Neural progenitor cell (in vitro differentiated cells): ENCODE measurements at regions not wholly inside any gene's neighbourhood (a gene's known extent, or its start where the extent isn't known, plus 50 kb on each side); places are given as distances from the start of the nearest gene placed in this dataset.

Experiments
- DNase-seq: peaks from one replicate; pipeline ENCODE4 v3.0.0-alpha.2; 2016; ENCODE audit warnings: low spot score
- H2AFZ ChIP-seq: fragments of 200-600 bp; sonication (generic); replicated peaks from 2 replicates; pipeline ENCODE4 v1.6.1; 2016; ENCODE audit warnings: antibody characterized with exemption
- H3F3A ChIP-seq: fragments of 200-600 bp; sonication (generic); 2 replicates; pipeline ENCODE4 v1.6.1; 2016; ENCODE audit warnings: antibody characterized with exemption, low read depth
- H3K27ac ChIP-seq: fragments of 200-600 bp; sonication (generic); 2 replicates; pipeline ENCODE4 v1.5.1; 2016; ENCODE audit warnings: mild to moderate bottlenecking
- H3K27me3 ChIP-seq: fragments of 200-600 bp; sonication (generic); 2 replicates; pipeline ENCODE4 v1.6.1; 2016; ENCODE audit warnings: mild to moderate bottlenecking, moderate library complexity
- H3K36me3 ChIP-seq: fragments of 200-600 bp; sonication (generic); 2 replicates; pipeline ENCODE4 v1.5.1; 2016
- H3K4me1 ChIP-seq: fragments of 200-600 bp; sonication (generic); 2 replicates; pipeline ENCODE4 v1.6.1; 2016; ENCODE audit warnings: mixed run types
- H3K4me2 ChIP-seq: fragments of 200-600 bp; sonication (generic); 2 replicates; pipeline ENCODE4 v1.6.1; 2016
- H3K4me3 ChIP-seq: fragments of 200-600 bp; sonication (generic); 2 replicates; pipeline ENCODE4 v1.5.1; 2016
- H3K79me2 ChIP-seq: fragments of 200-600 bp; sonication (generic); 2 replicates; pipeline ENCODE4 v1.6.1; 2016; ENCODE audit warnings: low read depth
- H3K9ac ChIP-seq: fragments of 200-600 bp; sonication (generic); 2 replicates; pipeline ENCODE4 v1.6.1; 2016
- H3K9me3 ChIP-seq: fragments of 200-600 bp; sonication (generic); 2 replicates; pipeline ENCODE4 v1.5.1; 2016; ENCODE audit warnings: low read depth
- H4K20me1 ChIP-seq: fragments of 200-600 bp; sonication (generic); 2 replicates; pipeline ENCODE4 v1.6.1; 2016; ENCODE audit warnings: low read depth
- H3K27ac Mint-ChIP-seq: 3 replicates; pipeline ENCODE4 v1.8.0; 2021; ENCODE audit warnings: mixed read lengths
- H3K27me3 Mint-ChIP-seq: 2 replicates; pipeline ENCODE4 v1.8.0; 2022; ENCODE audit warnings: low read depth, mild to moderate bottlenecking, inconsistent platforms, moderate library complexity, mixed read lengths; ENCODE audit not compliant: insufficient read depth
- H3K36me3 Mint-ChIP-seq: 3 replicates; pipeline ENCODE4 v1.8.0; 2021; ENCODE audit warnings: mixed read lengths
- H3K4me1 Mint-ChIP-seq: 3 replicates; pipeline ENCODE4 v1.8.0; 2021; ENCODE audit warnings: mixed read lengths
- H3K4me3 Mint-ChIP-seq: 3 replicates; pipeline ENCODE4 v1.8.0; 2021; ENCODE audit warnings: mild to moderate bottlenecking, moderate library complexity, mixed read lengths
- H3K9me3 Mint-ChIP-seq: 3 replicates; pipeline ENCODE4 v1.8.0; 2020; ENCODE audit warnings: mixed read lengths
- EZH2 ChIP-seq: fragments of 200-600 bp; sonication (generic); IDR thresholded peaks from 2 replicates; pipeline ENCODE4 v1.6.1; 2017; ENCODE audit warnings: antibody characterized with exemption, mild to moderate bottlenecking, moderate library complexity
- EZH2phosphoT487 ChIP-seq: fragments of 200-600 bp; sonication (generic); IDR thresholded peaks from 2 replicates; pipeline ENCODE4 v1.6.1; 2017; ENCODE audit warnings: antibody characterized with exemption
- TF ChIP-seq, protein P1 (sequence below): fragments of 200-600 bp; sonication (generic); IDR thresholded peaks from 2 replicates; pipeline ENCODE4 v1.5.1; 2017; ENCODE audit warnings: antibody characterized with exemption, mild to moderate bottlenecking

- Histone ChIP-seq H3K4me3 (no peak overlapping the region), H3F3A (no peaks in the 10 kb centered on the region), H3K36me3 (no peaks in the 10 kb centered on the region), H3K27me3 (no peaks in the 10 kb centered on the region), H2AFZ (no peak overlapping the region), H3K27ac (no peak overlapping the region), H3K79me2 (no peaks in the 10 kb centered on the region), H3K4me1 (no peaks in the 10 kb centered on the region), H4K20me1 (no peaks in the 10 kb centered on the region), H3K9ac (no peak overlapping the region), H3K4me2 (no peak overlapping the region), H3K9me3 (no peaks in the 10 kb centered on the region)
- Mint-ChIP-seq H3K27me3 (peaks cover 2% of the 10 kb centered on the region), H3K36me3 (no peaks in the 10 kb centered on the region), H3K4me1 (peaks cover 22% of the 10 kb centered on the region), H3K4me3 (no peak overlapping the region), H3K27ac (no peak overlapping the region), H3K9me3 (peaks cover 23% of the 10 kb centered on the region)
- TF ChIP-seq EZH2phosphoT487 (no peak), EZH2 (no peak)
- TF ChIP-seq, protein P1, sequence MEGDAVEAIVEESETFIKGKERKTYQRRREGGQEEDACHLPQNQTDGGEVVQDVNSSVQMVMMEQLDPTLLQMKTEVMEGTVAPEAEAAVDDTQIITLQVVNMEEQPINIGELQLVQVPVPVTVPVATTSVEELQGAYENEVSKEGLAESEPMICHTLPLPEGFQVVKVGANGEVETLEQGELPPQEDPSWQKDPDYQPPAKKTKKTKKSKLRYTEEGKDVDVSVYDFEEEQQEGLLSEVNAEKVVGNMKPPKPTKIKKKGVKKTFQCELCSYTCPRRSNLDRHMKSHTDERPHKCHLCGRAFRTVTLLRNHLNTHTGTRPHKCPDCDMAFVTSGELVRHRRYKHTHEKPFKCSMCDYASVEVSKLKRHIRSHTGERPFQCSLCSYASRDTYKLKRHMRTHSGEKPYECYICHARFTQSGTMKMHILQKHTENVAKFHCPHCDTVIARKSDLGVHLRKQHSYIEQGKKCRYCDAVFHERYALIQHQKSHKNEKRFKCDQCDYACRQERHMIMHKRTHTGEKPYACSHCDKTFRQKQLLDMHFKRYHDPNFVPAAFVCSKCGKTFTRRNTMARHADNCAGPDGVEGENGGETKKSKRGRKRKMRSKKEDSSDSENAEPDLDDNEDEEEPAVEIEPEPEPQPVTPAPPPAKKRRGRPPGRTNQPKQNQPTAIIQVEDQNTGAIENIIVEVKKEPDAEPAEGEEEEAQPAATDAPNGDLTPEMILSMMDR, result no peak
- no peak for DNase-seq
Observed at GRCh38 chr5:107786424-107786823, 115.7 kb upstream of the EFNA5 start.

DNA sequence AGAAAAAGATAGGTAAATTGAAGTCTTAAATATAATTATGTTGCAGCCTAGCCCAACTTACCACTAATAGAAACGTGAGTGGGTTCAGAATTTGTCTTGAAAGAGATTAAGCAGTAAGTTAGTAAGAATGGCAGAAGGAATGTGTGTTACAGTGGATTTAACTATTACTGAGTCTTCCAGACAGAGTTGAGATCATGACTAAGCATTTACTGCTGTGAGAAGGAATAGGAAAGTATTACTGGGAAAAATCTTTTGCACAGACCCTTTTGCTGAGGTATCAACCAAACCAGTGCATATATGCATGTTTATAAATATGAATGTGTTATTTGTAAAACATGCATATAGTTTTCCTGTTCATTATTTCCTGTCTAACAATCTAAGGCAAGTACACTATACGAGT lies 112.8 kb upstream of the EFNA5 start:
- DNase-seq, result no peak
- H3K4me3 Mint-ChIP-seq, result no peak overlapping the region
- Histone ChIP-seq H4K20me1 (no peaks in the 10 kb centered on the region), H3K9ac (no peak overlapping the region), H3F3A (no peaks in the 10 kb centered on the region), H3K4me2 (no peak overlapping the region), H3K4me1 (no peaks in the 10 kb centered on the region), H3K27me3 (no peaks in the 10 kb centered on the region), H3K27ac (no peak overlapping the region), H3K79me2 (no peaks in the 10 kb centered on the region), H2AFZ (no peak overlapping the region), H3K36me3 (no peaks in the 10 kb centered on the region), H3K4me3 (no peak overlapping the region), H3K9me3 (no peaks in the 10 kb centered on the region)
- TF ChIP-seq EZH2phosphoT487 (no peak), EZH2 (no peak)
- TF ChIP-seq, protein P1, result no peak
- peaks cover 22% of the 10 kb centered on the region for H3K9me3 Mint-ChIP-seq
- H3K36me3 Mint-ChIP-seq, result peaks cover 2% of the 10 kb centered on the region
- H3K27ac Mint-ChIP-seq, result no peak overlapping the region
- H3K27me3 Mint-ChIP-seq, result peaks cover 5% of the 10 kb centered on the region
- peaks cover 25% of the 10 kb centered on the region for H3K4me1 Mint-ChIP-seq

DNA sequence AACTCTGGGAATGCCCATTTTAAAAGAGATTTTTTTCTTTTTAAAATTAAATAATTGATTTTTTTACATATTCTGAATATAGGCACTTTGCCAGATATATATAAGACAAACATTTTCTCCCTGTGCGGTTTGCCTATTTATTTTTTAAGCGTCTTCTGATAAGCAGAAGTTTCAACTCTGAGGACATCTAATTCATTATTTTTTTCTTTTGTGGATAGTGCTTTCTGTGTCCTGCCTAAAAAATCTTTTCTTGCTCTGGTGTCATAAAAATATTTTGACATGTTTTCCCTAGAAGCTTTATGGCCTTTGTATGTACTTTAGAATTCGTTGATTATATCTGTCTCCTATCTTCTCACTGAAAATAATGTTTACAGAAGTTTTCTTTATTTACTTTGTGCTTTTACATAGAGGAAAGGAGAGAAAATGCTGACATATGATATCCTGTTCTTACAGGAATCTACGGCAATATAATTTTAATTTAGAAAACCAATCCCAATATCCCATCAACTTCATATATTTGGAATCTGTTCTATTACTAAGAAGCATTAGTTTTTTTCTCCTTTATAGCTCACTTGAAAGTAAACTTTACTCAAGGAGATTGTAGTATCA lies 111.9 kb upstream of the EFNA5 start:
- H3K9me3 Mint-ChIP-seq, result peaks cover 20% of the 10 kb centered on the region
- H3K9me3 ChIP-seq, result no peaks in the 10 kb centered on the region
- no peak overlapping the region for H3K4me2 ChIP-seq
- no peak overlapping the region for H2AFZ ChIP-seq
- H3K27ac Mint-ChIP-seq, result no peak overlapping the region
- DNase-seq, result no peak
- H3K36me3 Mint-ChIP-seq, result peaks cover 2% of the 10 kb centered on the region
- H3F3A ChIP-seq, result no peaks in the 10 kb centered on the region
- H3K27ac ChIP-seq, result no peak overlapping the region
- no peaks in the 10 kb centered on the region for H3K36me3 ChIP-seq
- TF ChIP-seq EZH2phosphoT487, result no peak
- TF ChIP-seq, protein P1, result no peak
- TF ChIP-seq EZH2, result no peak
- no peak overlapping the region for H3K9ac ChIP-seq
- peaks cover 34% of the 10 kb centered on the region for H3K4me1 Mint-ChIP-seq
- no peaks in the 10 kb centered on the region for H3K27me3 ChIP-seq
- no peak overlapping the region for H3K4me3 Mint-ChIP-seq
- H3K79me2 ChIP-seq, result no peaks in the 10 kb centered on the region
- peaks cover 5% of the 10 kb centered on the region for H3K27me3 Mint-ChIP-seq
- H4K20me1 ChIP-seq, result no peaks in the 10 kb centered on the region
- H3K4me3 ChIP-seq, result no peak overlapping the region
- H3K4me1 ChIP-seq, result no peaks in the 10 kb centered on the region
